ENCODE measurements at regions not wholly inside any gene's neighbourhood (a gene's known extent, or its start where the extent isn't known, plus 50 kb on each side); places are given as distances from the start of the nearest gene placed in this dataset.

DNA sequence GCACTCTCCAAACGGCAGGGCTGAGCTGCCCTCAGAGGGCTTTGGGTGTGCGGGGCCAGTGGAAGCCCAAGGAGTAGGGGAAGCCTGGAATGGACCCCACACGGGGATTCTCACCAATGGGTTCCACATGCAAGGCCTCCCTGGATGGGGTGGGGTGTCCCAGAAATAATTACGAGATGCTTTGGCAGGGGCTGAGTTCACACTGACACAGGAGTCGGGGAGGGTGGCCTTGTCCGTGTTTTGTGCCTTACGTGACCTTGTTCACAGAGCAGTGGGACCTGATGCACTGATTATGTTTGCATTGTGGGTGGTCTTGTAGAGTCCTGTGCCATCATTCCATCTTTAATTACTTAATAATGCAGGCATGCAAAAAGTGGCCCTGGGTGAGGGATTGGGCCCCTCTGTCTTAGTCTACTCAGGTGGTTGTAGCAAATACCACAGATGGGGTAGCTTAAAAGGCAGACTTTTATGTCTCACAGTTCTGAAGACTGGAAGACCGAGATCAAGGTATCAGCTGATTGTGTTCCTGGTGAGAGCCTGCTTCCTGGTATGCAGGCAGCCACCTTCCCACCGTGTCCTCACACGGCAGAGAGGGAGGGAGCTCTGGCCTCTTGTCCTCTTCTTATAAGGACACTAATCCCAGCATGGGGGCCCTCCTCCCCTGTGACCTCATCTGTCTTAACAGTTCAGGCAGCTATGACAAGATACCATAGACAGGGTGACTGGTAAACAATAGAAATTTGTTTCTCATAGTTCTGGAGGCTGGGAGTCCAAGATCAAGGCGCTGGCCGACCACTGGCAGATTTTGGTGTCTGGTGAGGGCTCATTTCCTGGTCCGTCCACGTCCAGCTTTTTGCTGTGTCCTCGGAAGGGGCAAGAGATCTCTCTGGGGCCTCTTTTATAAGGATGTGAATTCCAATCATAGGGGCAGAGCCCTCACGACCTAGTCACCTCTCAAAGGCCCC lies 239.4 kb downstream of the IRF8 start:
- DNase-seq (ENCODE audit: extremely low spot score) = no peak
- no peak for TF ChIP-seq ELF4 (IDR thresholded peaks at IDR 0.05)
- TF ChIP-seq FOXM1 (IDR thresholded peaks at IDR 0.05; ENCODE audit: borderline replicate concordance) = no peak
- TF ChIP-seq HDGF (IDR thresholded peaks at IDR 0.05; ENCODE audit: borderline replicate concordance) = no peak
- no peak for TF ChIP-seq SUZ12 (IDR thresholded peaks at IDR 0.05)
- no peak for TF ChIP-seq LEF1 (IDR thresholded peaks at IDR 0.05; ENCODE audit: borderline replicate concordance)
- no peak for TF ChIP-seq TARDBP (IDR thresholded peaks at IDR 0.05)
- TF ChIP-seq BHLHE40 (IDR thresholded peaks at IDR 0.05; ENCODE audit: borderline replicate concordance) = no peak
- TF ChIP-seq FOXK2 (IDR thresholded peaks at IDR 0.05) = no peak
- no peak for TF ChIP-seq FOXA1 (IDR thresholded peaks at IDR 0.05)
- TF ChIP-seq ZNF384 (IDR thresholded peaks at IDR 0.05) = no peak
- no peak for TF ChIP-seq L3MBTL2 (conservative IDR thresholded peaks at IDR 0.05)
- TF ChIP-seq, protein P1, sequence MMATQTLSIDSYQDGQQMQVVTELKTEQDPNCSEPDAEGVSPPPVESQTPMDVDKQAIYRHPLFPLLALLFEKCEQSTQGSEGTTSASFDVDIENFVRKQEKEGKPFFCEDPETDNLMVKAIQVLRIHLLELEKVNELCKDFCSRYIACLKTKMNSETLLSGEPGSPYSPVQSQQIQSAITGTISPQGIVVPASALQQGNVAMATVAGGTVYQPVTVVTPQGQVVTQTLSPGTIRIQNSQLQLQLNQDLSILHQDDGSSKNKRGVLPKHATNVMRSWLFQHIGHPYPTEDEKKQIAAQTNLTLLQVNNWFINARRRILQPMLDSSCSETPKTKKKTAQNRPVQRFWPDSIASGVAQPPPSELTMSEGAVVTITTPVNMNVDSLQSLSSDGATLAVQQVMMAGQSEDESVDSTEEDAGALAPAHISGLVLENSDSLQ (IDR thresholded peaks at IDR 0.05) = no peak
- no peak for TF ChIP-seq CTBP1 (IDR thresholded peaks at IDR 0.05; ENCODE audit: borderline replicate concordance)
- TF ChIP-seq ARNT (IDR thresholded peaks at IDR 0.05) = no peak
- TF ChIP-seq NFRKB (IDR thresholded peaks at IDR 0.05) = no peak
- no peak for TF ChIP-seq SP1 (IDR thresholded peaks at IDR 0.05)
- ChIA-PET CTCF (no interaction called here), POLR2A (no interaction called here)

GRCh38 chr16:86142801-86143236 lies 243.9 kb downstream of the IRF8 start:
- TF ChIP-seq FOXM1 (IDR thresholded peaks at IDR 0.05; ENCODE audit: borderline replicate concordance) (no peak), TARDBP (IDR thresholded peaks at IDR 0.05) (no peak), SUZ12 (IDR thresholded peaks at IDR 0.05) (no peak), FOXK2 (IDR thresholded peaks at IDR 0.05) (no peak), LEF1 (IDR thresholded peaks at IDR 0.05; ENCODE audit: borderline replicate concordance) (no peak), L3MBTL2 (conservative IDR thresholded peaks at IDR 0.05) (no peak), ARNT (IDR thresholded peaks at IDR 0.05) (no peak), SP1 (IDR thresholded peaks at IDR 0.05) (no peak), NFRKB (IDR thresholded peaks at IDR 0.05) (no peak), HDGF (IDR thresholded peaks at IDR 0.05; ENCODE audit: borderline replicate concordance) (no peak), ZNF384 (IDR thresholded peaks at IDR 0.05) (no peak), CTBP1 (IDR thresholded peaks at IDR 0.05; ENCODE audit: borderline replicate concordance) (no peak), ELF4 (IDR thresholded peaks at IDR 0.05) (no peak)
- TF ChIP-seq, protein P1 (IDR thresholded peaks at IDR 0.05) = no peak
- no peak for DNase-seq (ENCODE audit: extremely low spot score)
- CTCF ChIA-PET = interaction anchor here (1.6 kb wide), 1 partner anchor 13 kb away, joined by 7 read pairs; no protein-coding TSS in a partner anchor
- POLR2A ChIA-PET = no interaction called here

GRCh38 chr16:86143666-86144065 lies 244.7 kb downstream of the IRF8 start:
- ChIA-PET POLR2A (no interaction called here), CTCF (no interaction called here)
- DNase-seq (ENCODE audit: extremely low spot score) = no peak
- TF ChIP-seq TARDBP (IDR thresholded peaks at IDR 0.05) = no peak
- no peak for TF ChIP-seq CTBP1 (IDR thresholded peaks at IDR 0.05; ENCODE audit: borderline replicate concordance)
- no peak for TF ChIP-seq LEF1 (IDR thresholded peaks at IDR 0.05; ENCODE audit: borderline replicate concordance)
- TF ChIP-seq BHLHE40 (IDR thresholded peaks at IDR 0.05; ENCODE audit: borderline replicate concordance) = no peak
- no peak for TF ChIP-seq FOXM1 (IDR thresholded peaks at IDR 0.05; ENCODE audit: borderline replicate concordance)
- no peak for TF ChIP-seq HDGF (IDR thresholded peaks at IDR 0.05; ENCODE audit: borderline replicate concordance)
- no peak for TF ChIP-seq FOXK2 (IDR thresholded peaks at IDR 0.05)

- TF ChIP-seq ELF4 (IDR thresholded peaks at IDR 0.05) = no peak
- no peak for TF ChIP-seq TARDBP (IDR thresholded peaks at IDR 0.05)
- no peak for TF ChIP-seq HDGF (IDR thresholded peaks at IDR 0.05; ENCODE audit: borderline replicate concordance)
- TF ChIP-seq, protein P1 (IDR thresholded peaks at IDR 0.05) = no peak
- no peak for TF ChIP-seq ARNT (IDR thresholded peaks at IDR 0.05)
- no peak for TF ChIP-seq FOXM1 (IDR thresholded peaks at IDR 0.05; ENCODE audit: borderline replicate concordance)
- TF ChIP-seq BHLHE40 (IDR thresholded peaks at IDR 0.05; ENCODE audit: borderline replicate concordance) = no peak
- TF ChIP-seq CTBP1 (IDR thresholded peaks at IDR 0.05; ENCODE audit: borderline replicate concordance) = no peak
- no peak for TF ChIP-seq FOXK2 (IDR thresholded peaks at IDR 0.05)
- TF ChIP-seq FOXA1 (IDR thresholded peaks at IDR 0.05) = no peak
- TF ChIP-seq LEF1 (IDR thresholded peaks at IDR 0.05; ENCODE audit: borderline replicate concordance) = no peak
- no peak for TF ChIP-seq SP1 (IDR thresholded peaks at IDR 0.05)
- POLR2A ChIA-PET = no interaction called here
- CTCF ChIA-PET = no interaction called here
- DNase-seq (ENCODE audit: extremely low spot score) = no peak
These were observed 246.7 kb downstream of the IRF8 start for GRCh38 chr16:86145669-86146068.

DNA sequence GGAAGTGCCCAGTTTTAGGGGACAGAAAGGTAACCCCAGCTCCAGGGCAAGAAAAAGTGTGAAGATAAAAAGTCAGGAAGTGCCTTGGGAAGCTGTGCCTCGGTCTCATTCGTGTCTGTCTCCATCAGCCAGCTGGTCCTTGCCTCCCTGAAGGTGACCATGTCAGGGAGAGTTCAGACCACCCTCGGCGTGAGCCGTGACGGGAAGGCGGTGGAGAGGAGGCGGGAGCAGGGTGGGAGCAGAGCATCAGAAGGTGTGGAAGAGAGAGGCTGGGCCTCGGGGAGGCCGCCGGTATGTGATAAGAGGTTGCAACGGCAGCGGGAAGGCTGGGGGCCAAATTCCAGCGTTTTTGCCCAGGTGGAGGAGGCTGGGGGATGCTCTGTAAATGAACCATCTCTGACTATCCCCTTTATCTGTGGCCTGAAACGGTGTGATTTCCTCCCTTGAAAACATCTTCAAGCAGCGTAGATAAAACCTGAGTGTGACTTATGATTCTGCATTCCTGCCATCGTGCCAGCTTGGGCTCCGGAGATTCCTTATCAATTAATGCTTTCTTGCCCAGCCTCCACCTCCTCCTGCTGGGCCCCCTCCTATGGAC lies 251.8 kb downstream of the IRF8 start:
- CTCF ChIA-PET = no interaction called here
- TF ChIP-seq ZNF384 (IDR thresholded peaks at IDR 0.05) (no peak), LEF1 (IDR thresholded peaks at IDR 0.05; ENCODE audit: borderline replicate concordance) (no peak), FOXM1 (IDR thresholded peaks at IDR 0.05; ENCODE audit: borderline replicate concordance) (no peak)
- POLR2A ChIA-PET = no interaction called here
- no peak for DNase-seq (ENCODE audit: extremely low spot score)
